Endodermal cell (in vitro differentiated cells): ENCODE measurements at regions not wholly inside any gene's neighbourhood (a gene's known extent, or its start where the extent isn't known, plus 50 kb on each side); places are given as distances from the start of the nearest gene placed in this dataset.

Source experiments
- DNase-seq: peaks from one replicate; pipeline ENCODE4 v3.0.0-alpha.2; 2017
- H3K27ac ChIP-seq: 2 replicates; pipeline ENCODE4 v1.5.1; 2013; ENCODE audit warnings: mild to moderate bottlenecking, low read depth, low read length, moderate library complexity
- H3K27me3 ChIP-seq: 2 replicates; pipeline ENCODE4 v1.6.1; 2013; ENCODE audit warnings: mild to moderate bottlenecking, low read length, moderate library complexity; ENCODE audit not compliant: insufficient read depth, control insufficient read depth, poor library complexity, severe bottlenecking
- H3K36me3 ChIP-seq: 2 replicates; pipeline ENCODE4 v1.7.0; 2013; ENCODE audit warnings: mild to moderate bottlenecking, low read length, moderate library complexity; ENCODE audit not compliant: control insufficient read depth, insufficient read depth
- H3K4me1 ChIP-seq: one replicate; pipeline ENCODE4 v1.7.0; 2013; ENCODE audit warnings: low read length; ENCODE audit not compliant: control insufficient read depth, insufficient read depth
- H3K4me3 ChIP-seq: 2 replicates; pipeline ENCODE4 v1.5.1; 2013; ENCODE audit warnings: mild to moderate bottlenecking, low read length, moderate library complexity
- H3K9ac ChIP-seq: 2 replicates; pipeline ENCODE4 v1.6.1; 2013; ENCODE audit warnings: mild to moderate bottlenecking, low read length, moderate library complexity; ENCODE audit not compliant: poor library complexity, severe bottlenecking; ENCODE audit errors: extremely low read depth
- H3K9me3 ChIP-seq: 2 replicates; pipeline ENCODE4 v1.6.1; 2013; ENCODE audit warnings: mild to moderate bottlenecking, low read length, moderate library complexity; ENCODE audit not compliant: control insufficient read depth
- H3K27ac Mint-ChIP-seq: 2 replicates; pipeline ENCODE4 v1.8.0; 2020; ENCODE audit warnings: mixed read lengths
- H3K27me3 Mint-ChIP-seq: 2 replicates; pipeline ENCODE4 v1.8.0; 2021; ENCODE audit warnings: mild to moderate bottlenecking, mixed read lengths; ENCODE audit not compliant: insufficient read depth
- H3K36me3 Mint-ChIP-seq: 2 replicates; pipeline ENCODE4 v1.8.0; 2020; ENCODE audit warnings: low read depth, mixed read lengths
- H3K4me1 Mint-ChIP-seq: 2 replicates; pipeline ENCODE4 v1.8.0; 2020; ENCODE audit warnings: mixed read lengths
- H3K4me3 Mint-ChIP-seq: 2 replicates; pipeline ENCODE4 v1.8.0; 2020; ENCODE audit warnings: mild to moderate bottlenecking, moderate library complexity, mixed read lengths
- H3K9me3 Mint-ChIP-seq: 2 replicates; pipeline ENCODE4 v1.8.0; 2020; ENCODE audit warnings: mild to moderate bottlenecking, mixed read lengths
- CTCF ChIP-seq: fragments of 200-600 bp; sonication (generic); conservative IDR thresholded peaks from 2 replicates; pipeline ENCODE4 v1.5.0; 2021; ENCODE audit warnings: antibody characterized with exemption, mild to moderate bottlenecking
- WGBS, 2 experiments: methylation state at CpG; one replicate each; pipeline versions ENCODE4 v1.1.5 to v1.1.7; 2013; ENCODE audit warnings: missing lambda C conversion rate in 2 of 2, mixed read lengths in 1 of 2; ENCODE audit not compliant: insufficient coverage in 1 of 2, insufficient read length in 1 of 2; 5-methylcytosine and 5-hydroxymethylcytosine counted together

GRCh38 chr14:26334288-26334687 lies 263.5 kb downstream of the NOVA1 start:
- WGBS, 2 experiments = 100% methylated on average over 1 of the region's 3 CpGs; no CpG with 5 or more reads in 1 of the 2 experiments
- Mint-ChIP-seq H3K4me3 (no peak overlapping the region), H3K27ac (no peak overlapping the region), H3K27me3 (no peaks in the 10 kb centered on the region), H3K4me1 (peaks cover 19% of the 10 kb centered on the region), H3K36me3 (no peaks in the 10 kb centered on the region), H3K9me3 (no peaks in the 10 kb centered on the region)
- Histone ChIP-seq H3K9me3 (no peaks in the 10 kb centered on the region), H3K4me1 (peaks cover 5% of the 10 kb centered on the region), H3K27me3 (no peaks in the 10 kb centered on the region), H3K9ac (no peak overlapping the region), H3K4me3 (no peak overlapping the region), H3K36me3 (no peaks in the 10 kb centered on the region), H3K27ac (no peak overlapping the region)
- DNase-seq = no peak
- TF ChIP-seq CTCF = no peak

GRCh38 chr14:26332966-26333365 lies 264.9 kb downstream of the NOVA1 start:
- H3K4me3 ChIP-seq = no peak overlapping the region

GRCh38 chr14:26330982-26331381 lies 266.9 kb downstream of the NOVA1 start:
- H3K36me3 Mint-ChIP-seq = no peaks in the 10 kb centered on the region
- 95 to 100% methylated on average over 1 of the region's 1 CpG for WGBS, 2 experiments
- no peaks in the 10 kb centered on the region for H3K27me3 ChIP-seq
- TF ChIP-seq CTCF = no peak
- no peak overlapping the region for H3K4me3 ChIP-seq
- H3K4me1 ChIP-seq = peaks cover 8% of the 10 kb centered on the region
- H3K27ac ChIP-seq = no peak overlapping the region
- no peak overlapping the region for H3K4me3 Mint-ChIP-seq
- peaks cover 35% of the 10 kb centered on the region for H3K4me1 Mint-ChIP-seq
- no peaks in the 10 kb centered on the region for H3K27me3 Mint-ChIP-seq
- H3K36me3 ChIP-seq = no peaks in the 10 kb centered on the region
- no peaks in the 10 kb centered on the region for H3K9me3 ChIP-seq
- peak; percentile 43 for DNase-seq
- H3K9me3 Mint-ChIP-seq = no peaks in the 10 kb centered on the region
- no peak overlapping the region for H3K9ac ChIP-seq
- H3K27ac Mint-ChIP-seq = no peak overlapping the region

More at GRCh38 chr14:26332966-26333365, 264.9 kb downstream of the NOVA1 start:
- no peak for TF ChIP-seq CTCF
- 92 to 99% methylated on average over 8 to 10 of the region's 11 CpGs for WGBS, 2 experiments
- Mint-ChIP-seq H3K27me3 (no peaks in the 10 kb centered on the region), H3K36me3 (no peaks in the 10 kb centered on the region), H3K9me3 (no peaks in the 10 kb centered on the region), H3K4me1 (peaks cover 30% of the 10 kb centered on the region), H3K4me3 (no peak overlapping the region), H3K27ac (no peak overlapping the region)
- Histone ChIP-seq H3K4me1 (peaks cover 8% of the 10 kb centered on the region), H3K9ac (no peak overlapping the region), H3K9me3 (no peaks in the 10 kb centered on the region), H3K27ac (no peak overlapping the region), H3K27me3 (no peaks in the 10 kb centered on the region), H3K36me3 (no peaks in the 10 kb centered on the region)
- DNase-seq = no peak
